ENCODE measurements at regions not wholly inside any gene's neighbourhood (a gene's known extent, or its start where the extent isn't known, plus 50 kb on each side); places are given as distances from the start of the nearest gene placed in this dataset.

DNA sequence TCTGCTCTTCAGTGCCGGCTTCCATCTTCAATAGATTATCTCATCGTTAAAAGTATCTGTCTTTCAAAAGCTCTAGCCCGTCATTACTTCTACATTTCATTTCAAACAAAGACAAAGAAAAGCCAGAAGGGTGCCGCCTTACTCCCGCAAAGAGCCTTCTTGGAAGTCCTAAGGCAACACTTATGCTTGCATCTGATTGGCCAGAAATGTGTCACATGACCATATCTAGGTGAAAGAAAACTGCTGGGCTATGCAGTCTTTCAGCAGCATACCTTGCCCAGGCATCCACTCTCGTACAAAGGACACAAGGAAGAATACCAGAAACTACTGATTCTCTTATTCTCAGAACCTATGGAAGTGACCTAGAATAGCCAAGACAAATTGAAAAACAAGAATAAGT lies 217.1 kb upstream of the SLC35G4 start:
- no peak for TF ChIP-seq POLR2A (IDR thresholded peaks at IDR 0.05)
- TF ChIP-seq, protein P1, sequence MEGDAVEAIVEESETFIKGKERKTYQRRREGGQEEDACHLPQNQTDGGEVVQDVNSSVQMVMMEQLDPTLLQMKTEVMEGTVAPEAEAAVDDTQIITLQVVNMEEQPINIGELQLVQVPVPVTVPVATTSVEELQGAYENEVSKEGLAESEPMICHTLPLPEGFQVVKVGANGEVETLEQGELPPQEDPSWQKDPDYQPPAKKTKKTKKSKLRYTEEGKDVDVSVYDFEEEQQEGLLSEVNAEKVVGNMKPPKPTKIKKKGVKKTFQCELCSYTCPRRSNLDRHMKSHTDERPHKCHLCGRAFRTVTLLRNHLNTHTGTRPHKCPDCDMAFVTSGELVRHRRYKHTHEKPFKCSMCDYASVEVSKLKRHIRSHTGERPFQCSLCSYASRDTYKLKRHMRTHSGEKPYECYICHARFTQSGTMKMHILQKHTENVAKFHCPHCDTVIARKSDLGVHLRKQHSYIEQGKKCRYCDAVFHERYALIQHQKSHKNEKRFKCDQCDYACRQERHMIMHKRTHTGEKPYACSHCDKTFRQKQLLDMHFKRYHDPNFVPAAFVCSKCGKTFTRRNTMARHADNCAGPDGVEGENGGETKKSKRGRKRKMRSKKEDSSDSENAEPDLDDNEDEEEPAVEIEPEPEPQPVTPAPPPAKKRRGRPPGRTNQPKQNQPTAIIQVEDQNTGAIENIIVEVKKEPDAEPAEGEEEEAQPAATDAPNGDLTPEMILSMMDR (IDR thresholded peaks at IDR 0.05 in 4 of 5, conservative IDR thresholded peaks at IDR 0.05 in 1 of 5) = no peak

All from gastrocnemius medialis (tissue), 4 donors.